Hepatocyte (in vitro differentiated cells): ENCODE measurements at regions not wholly inside any gene's neighbourhood (a gene's known extent, or its start where the extent isn't known, plus 50 kb on each side); places are given as distances from the start of the nearest gene placed in this dataset.

Source experiments
- CTCF ChIP-seq: fragments of 200-600 bp; sonication (generic); IDR thresholded peaks from 2 replicates; pipeline ENCODE4 v1.5.1; 2016; ENCODE audit warnings: antibody characterized with exemption, mild to moderate bottlenecking; ENCODE audit not compliant: poor library complexity
- EZH2 ChIP-seq: fragments of 200-600 bp; sonication (generic); IDR thresholded peaks from 2 replicates; pipeline ENCODE4 v1.6.1; 2016; ENCODE audit warnings: antibody characterized with exemption, mild to moderate bottlenecking, borderline replicate concordance
- EZH2phosphoT487 ChIP-seq: fragments of 200-600 bp; sonication (generic); IDR thresholded peaks from one replicate; pipeline ENCODE4 v1.6.1; 2018; ENCODE audit warnings: antibody characterized with exemption, mild to moderate bottlenecking, low read depth, moderate library complexity; ENCODE audit not compliant: unreplicated experiment, severe bottlenecking

- TF ChIP-seq CTCF (no peak), EZH2phosphoT487 (no peak), EZH2 (no peak)
Measured at GRCh38 chr4:57691370-57691769, 581.2 kb upstream of the IGFBP7 start.
